Neural progenitor cell (in vitro differentiated cells): ENCODE measurements at regions not wholly inside any gene's neighbourhood (a gene's known extent, or its start where the extent isn't known, plus 50 kb on each side); places are given as distances from the start of the nearest gene placed in this dataset.

Experiments
- CTCF ChIP-seq: fragments of 200-600 bp; sonication (generic); IDR thresholded peaks from 2 replicates; pipeline ENCODE4 v1.5.1; 2017; ENCODE audit warnings: antibody characterized with exemption, mild to moderate bottlenecking
- EZH2 ChIP-seq: fragments of 200-600 bp; sonication (generic); IDR thresholded peaks from 2 replicates; pipeline ENCODE4 v1.6.1; 2017; ENCODE audit warnings: antibody characterized with exemption, mild to moderate bottlenecking, moderate library complexity
- EZH2phosphoT487 ChIP-seq: fragments of 200-600 bp; sonication (generic); IDR thresholded peaks from 2 replicates; pipeline ENCODE4 v1.6.1; 2017; ENCODE audit warnings: antibody characterized with exemption

- TF ChIP-seq EZH2 = no peak
- no peak for TF ChIP-seq CTCF
- TF ChIP-seq EZH2phosphoT487 = no peak
These were observed 75.8 kb downstream of the CAPZA3 start for GRCh38 chr12:18813753-18814152.
